IMR-90 (cell line): ENCODE measurements at regions not wholly inside any gene's neighbourhood (a gene's known extent, or its start where the extent isn't known, plus 50 kb on each side); places are given as distances from the start of the nearest gene placed in this dataset.

Source experiments
- ATAC-seq: fragments of 200-7000 bp; cut with Tn5 transposase; 2 replicates; pipeline ENCODE4 v1.9.1; 2020; ENCODE audit warnings: low read depth, mild to moderate bottlenecking, moderate library complexity
- BruUV-seq: library from RNA; stranded (reverse); fragments of 400-500 nt; replicated peaks from 2 replicates; lab custom pipeline; 2021; lab: Mats Ljungman, UMichigan
- CTCF ChIA-PET: fragments of 300-600 bp; formaldehyde crosslinking; extraction: SDS; loops from one replicate; lab custom pipeline; 2021; ENCODE audit warnings: antibody characterized with exemption; lab: Yijun Ruan, JAX
- POLR2A ChIA-PET: fragments of 300-600 bp; sonication (Branson Sonifier 250); formaldehyde crosslinking; loops from one replicate; lab custom pipeline; 2022; ENCODE audit warnings: antibody characterized with exemption; ENCODE audit not compliant: unreplicated experiment; lab: Charles Lee
- DNase-seq: peaks from one replicate; pipeline ENCODE4 v3.0.0; 2013
- H2AFZ ChIP-seq: replicated peaks from 2 replicates; pipeline ENCODE3; 2013; ENCODE audit warnings: low read length, mild to moderate bottlenecking; ENCODE audit not compliant: poor library complexity
- H2AK5ac ChIP-seq: 2 replicates; pipeline ENCODE4 v1.6.1; 2013; ENCODE audit warnings: low read depth, low read length, inconsistent platforms
- H2AK9ac ChIP-seq: replicated peaks from 2 replicates; pipeline ENCODE3; 2013; ENCODE audit warnings: mild to moderate bottlenecking, low read depth, low read length, moderate library complexity; ENCODE audit not compliant: poor library complexity
- H2BK120ac ChIP-seq: 2 replicates; pipeline ENCODE4 v1.6.1; 2013; ENCODE audit warnings: low read depth, low read length, inconsistent platforms
- H2BK15ac ChIP-seq: 3 replicates; pipeline ENCODE4 v1.6.1; 2013; ENCODE audit warnings: low read depth, low read length, inconsistent platforms
- H2BK20ac ChIP-seq: 2 replicates; pipeline ENCODE4 v1.6.1; 2013; ENCODE audit warnings: low read depth, mild to moderate bottlenecking, inconsistent platforms, low read length, moderate library complexity
- H2BK5ac ChIP-seq: 2 replicates; pipeline ENCODE4 v1.6.1; 2013; ENCODE audit warnings: mild to moderate bottlenecking, low read depth, low read length, inconsistent platforms; ENCODE audit not compliant: poor library complexity, severe bottlenecking
- H3K14ac ChIP-seq: replicated peaks from 2 replicates; pipeline ENCODE4 v1.6.1; 2013; ENCODE audit warnings: low read depth, low read length, inconsistent platforms
- H3K18ac ChIP-seq: 2 replicates; pipeline ENCODE4 v1.6.1; 2013; ENCODE audit warnings: low read depth, low read length, control low read depth
- H3K23ac ChIP-seq: 2 replicates; pipeline ENCODE4 v1.6.1; 2013; ENCODE audit warnings: low read depth, low read length, inconsistent platforms
- H3K27ac ChIP-seq: 2 replicates; pipeline ENCODE4 v1.5.1; 2013; ENCODE audit warnings: mild to moderate bottlenecking, control low read depth, low read length; ENCODE audit not compliant: insufficient read depth
- H3K27me3 ChIP-seq: 2 replicates; pipeline ENCODE4 v1.6.1; 2013; ENCODE audit warnings: low read length; ENCODE audit not compliant: control insufficient read depth, insufficient read depth
- H3K36me3 ChIP-seq: 2 replicates; pipeline ENCODE4 v1.6.1; 2013; ENCODE audit warnings: low read length, mixed read lengths; ENCODE audit not compliant: control insufficient read depth, insufficient read depth
- H3K4ac ChIP-seq: 2 replicates; pipeline ENCODE4 v1.6.1; 2013; ENCODE audit warnings: low read depth, low read length, inconsistent platforms
- H3K4me1 ChIP-seq: 2 replicates; pipeline ENCODE4 v1.6.1; 2013; ENCODE audit warnings: low read length, mixed read lengths; ENCODE audit not compliant: control insufficient read depth, insufficient read depth
- H3K4me2 ChIP-seq: 2 replicates; pipeline ENCODE4 v1.6.1; 2013; ENCODE audit warnings: low read depth, mild to moderate bottlenecking, control low read depth, low read length, moderate library complexity
- H3K4me3 ChIP-seq: 2 replicates; pipeline ENCODE4 v1.5.1; 2013; ENCODE audit warnings: low read depth, mild to moderate bottlenecking, control low read depth, low read length, moderate library complexity; ENCODE audit not compliant: insufficient read depth
- H3K56ac ChIP-seq: 2 replicates; pipeline ENCODE4 v1.6.1; 2013; ENCODE audit warnings: low read length, inconsistent platforms; ENCODE audit not compliant: insufficient read depth; ENCODE audit errors: extremely low read depth
- H3K79me1 ChIP-seq, 2 experiments: 2 replicates each; pipeline ENCODE4 v1.6.1; 2013; ENCODE audit warnings: low read length in 2 of 2, inconsistent platforms in 1 of 2, low read depth in 1 of 2
- H3K9ac ChIP-seq: 2 replicates; pipeline ENCODE4 v1.6.1; 2013; ENCODE audit warnings: low read depth, low read length, control low read depth
- H3K9me1 ChIP-seq: 2 replicates; pipeline ENCODE4 v1.6.1; 2013; ENCODE audit warnings: low read length, inconsistent platforms; ENCODE audit not compliant: insufficient read depth
- H3K9me3 ChIP-seq: 2 replicates; pipeline ENCODE4 v1.6.1; 2013; ENCODE audit warnings: low read length; ENCODE audit not compliant: control insufficient read depth, insufficient read depth
- H4K20me1 ChIP-seq: 2 replicates; pipeline ENCODE4 v1.6.1; 2013; ENCODE audit warnings: low read length, inconsistent platforms; ENCODE audit not compliant: insufficient read depth
- H4K5ac ChIP-seq: 2 replicates; pipeline ENCODE4 v1.6.1; 2013; ENCODE audit warnings: mild to moderate bottlenecking, low read depth, low read length, control low read depth
- H4K8ac ChIP-seq, 2 experiments: 2 replicates each; pipeline ENCODE4 v1.6.1; 2013; ENCODE audit warnings: low read depth in 2 of 2, low read length in 2 of 2, control low read depth in 1 of 2, inconsistent platforms in 1 of 2
- H4K91ac ChIP-seq: 2 replicates; pipeline ENCODE4 v1.6.1; 2013; ENCODE audit warnings: low read depth, low read length, inconsistent platforms; ENCODE audit not compliant: insufficient read depth
- BHLHE40 ChIP-seq: fragments of 150-350 bp; IDR thresholded peaks from 2 replicates; pipeline ENCODE4 v1.6.1; 2016; ENCODE audit warnings: mild to moderate bottlenecking, low read depth, low read length
- CHD1 ChIP-seq: IDR thresholded peaks from 2 replicates; pipeline ENCODE4 v1.6.1; 2012; ENCODE audit warnings: low read depth, low read length, improper control_type of control experiment
- MAZ ChIP-seq: IDR thresholded peaks from 2 replicates; pipeline ENCODE4 v1.6.1; 2012; ENCODE audit warnings: low read depth, mild to moderate bottlenecking, low read length, improper control_type of control experiment, moderate library complexity, borderline replicate concordance
- MXI1 ChIP-seq: IDR thresholded peaks from 2 replicates; pipeline ENCODE4 v1.6.1; 2012; ENCODE audit warnings: low read depth, mild to moderate bottlenecking, low read length, moderate library complexity, borderline replicate concordance
- NFE2L2 ChIP-seq: fragments of 150-350 bp; IDR thresholded peaks from 2 replicates; pipeline ENCODE4 v1.6.1; 2016; ENCODE audit warnings: low read depth, mild to moderate bottlenecking, low read length
- WGBS, 2 experiments: methylation state at CpG; one replicate each; pipeline versions ENCODE4 v1.1.5 to v1.1.7; 2013; ENCODE audit warnings: missing lambda C conversion rate in 2 of 2; ENCODE audit not compliant: insufficient read length in 1 of 2; ENCODE audit errors: extremely low coverage in 2 of 2; 5-methylcytosine and 5-hydroxymethylcytosine counted together
- dilution Hi-C: fragments of 300-500 bp; cut with HindIII; formaldehyde crosslinking; loops from one replicate; pipeline ENCODE4 v1.14.3; 2018; ENCODE audit warnings: low sequenced_read_pairs; ENCODE audit not compliant: unreplicated experiment
- in situ Hi-C: fragments of 300-500 bp; cut with MboI; formaldehyde crosslinking; loops from 3 replicates; pipeline ENCODE4 v1.14.3; 2019; ENCODE audit warnings: low sequenced_read_pairs, inconsistent platforms, mixed read lengths
- intact Hi-C: fragments of 100-400 bp; cut with micrococcal nuclease; formaldehyde crosslinking; loops from 2 replicates; pipeline ENCODE4 v1.10.0; 2022

- CTCF ChIA-PET, result no interaction called here
- H3K56ac ChIP-seq, result no peak overlapping the region
- H4K91ac ChIP-seq, result no peak overlapping the region
- no peak overlapping the region for H3K9ac ChIP-seq
- no peaks in the 10 kb centered on the region for H3K27me3 ChIP-seq
- H4K5ac ChIP-seq, result no peak overlapping the region
- no peaks in the 10 kb centered on the region for H3K9me3 ChIP-seq
- BruUV-seq, result no TSS peak
- H2BK20ac ChIP-seq, result no peak overlapping the region
- no peak overlapping the region for H4K8ac ChIP-seq
- in situ Hi-C loops (no loop called here), intact Hi-C loops (no loop called here), dilution Hi-C loops (no loop called here)
- no peak overlapping the region for H3K4ac ChIP-seq
- no peak overlapping the region for H3K4me2 ChIP-seq
- no peaks in the 10 kb centered on the region for H4K20me1 ChIP-seq
- H2AK5ac ChIP-seq, result peak overlapping the region; percentile 37; the same call in 1 of the 2 replicates
- no peak overlapping the region for H2AK9ac ChIP-seq
- no peak overlapping the region for H3K27ac ChIP-seq
- H2BK120ac ChIP-seq, result no peak overlapping the region
- H2AFZ ChIP-seq, result no peak overlapping the region
- no peak overlapping the region for H2BK5ac ChIP-seq
- no peak overlapping the region for H3K23ac ChIP-seq
- H2BK15ac ChIP-seq, result no peak overlapping the region
- ATAC-seq (no peak), DNase-seq (no peak)
- H3K9me1 ChIP-seq, result peaks cover 3% of the 10 kb centered on the region; the same call in 1 of the 2 replicates
- no peaks in the 10 kb centered on the region for H3K36me3 ChIP-seq
- H3K18ac ChIP-seq, result no peak overlapping the region
- no peak overlapping the region for H3K4me3 ChIP-seq
- no peak overlapping the region for H3K14ac ChIP-seq
- no peaks in the 10 kb centered on the region for H3K79me1 ChIP-seq
- no peaks in the 10 kb centered on the region for H3K4me1 ChIP-seq
- POLR2A ChIA-PET, result no interaction called here
- WGBS, 2 experiments, result no CpG with 5 or more reads among the region's 1 CpG
- TF ChIP-seq CHD1 (no peak), MAZ (no peak), NFE2L2 (no peak), BHLHE40 (no peak), MXI1 (no peak)
Measured at GRCh38 chr6:14757014-14757413, 488.9 kb upstream of the JARID2 start.
